SH-SY5Y (cell line): ENCODE measurements at regions not wholly inside any gene's neighbourhood (a gene's known extent, or its start where the extent isn't known, plus 50 kb on each side); places are given as distances from the start of the nearest gene placed in this dataset.

Source experiments
- GATA2 ChIP-seq: IDR thresholded peaks from 2 replicates; pipeline ENCODE4 v1.6.1; 2011; ENCODE audit warnings: mild to moderate bottlenecking, low read depth, low read length
- GATA3 ChIP-seq: IDR thresholded peaks from 2 replicates; pipeline ENCODE4 v1.6.1; 2011; ENCODE audit warnings: low read depth, mild to moderate bottlenecking, low read length, moderate library complexity

GRCh38 chrX:114272096-114272686 is 311.7 kb upstream of the HTR2C start:
- TF ChIP-seq GATA2 = no peak
- no peak for TF ChIP-seq GATA3

DNA sequence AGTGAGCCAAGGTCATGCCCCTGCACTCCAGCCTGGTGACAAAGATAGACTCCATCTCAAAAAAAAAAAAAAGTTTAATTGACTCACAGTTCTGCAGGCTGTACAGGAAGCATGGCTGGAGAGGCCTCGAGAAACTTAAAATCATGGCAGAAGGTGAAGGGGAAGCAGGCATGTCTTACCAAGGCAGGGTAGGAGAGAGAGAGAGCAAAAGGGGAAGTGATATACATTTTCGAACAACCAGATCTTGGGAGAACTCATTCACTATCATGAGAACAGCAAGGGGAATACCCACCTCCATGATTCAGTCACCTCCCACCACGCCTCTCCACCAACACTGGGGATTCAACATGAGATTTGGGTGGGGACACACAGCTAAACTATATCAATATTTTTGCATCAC is 315.2 kb upstream of the HTR2C start:
- TF ChIP-seq GATA3 = no peak
- no peak for TF ChIP-seq GATA2

DNA sequence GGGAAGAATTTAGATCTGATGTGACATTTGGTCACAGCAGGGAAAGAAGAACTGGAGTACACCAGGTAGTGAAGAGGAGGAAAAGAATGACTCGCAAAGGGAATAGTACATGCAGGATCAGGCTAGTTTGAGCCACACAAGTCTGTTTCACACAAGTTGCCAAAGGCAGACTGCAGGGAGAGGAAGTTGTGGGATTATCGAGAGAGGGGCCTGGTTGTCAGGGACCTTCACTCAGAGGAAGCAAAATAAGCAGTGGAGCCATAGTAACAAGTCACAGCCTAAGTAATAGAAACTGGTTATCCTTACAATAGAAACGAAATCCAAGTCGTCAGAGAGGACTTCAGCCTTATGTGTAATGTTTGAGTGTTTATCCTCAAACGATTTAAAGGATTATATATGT is 316.7 kb upstream of the HTR2C start:
- TF ChIP-seq GATA3 (no peak), GATA2 (no peak)

DNA sequence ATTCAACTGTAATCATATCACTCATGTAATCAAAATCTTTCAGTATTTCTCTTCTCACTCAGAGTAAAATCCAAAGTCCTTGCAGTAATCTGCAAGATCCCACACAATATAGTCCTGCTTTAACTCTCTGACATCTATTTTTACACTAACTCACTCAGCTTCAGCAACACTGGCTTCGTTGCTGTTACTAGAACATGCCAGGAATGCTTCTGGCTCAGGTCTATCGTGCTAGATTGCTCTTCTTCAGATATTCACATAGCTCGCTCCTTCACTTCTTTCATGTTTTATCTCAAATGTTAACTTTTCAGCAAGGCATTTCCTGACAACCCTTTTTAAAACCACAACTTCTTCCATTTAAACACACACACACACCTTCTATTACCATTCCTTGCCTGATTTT is 331.7 kb upstream of the HTR2C start:
- no peak for TF ChIP-seq GATA3
- TF ChIP-seq GATA2 = no peak

GRCh38 chrX:114251575-114251974 is 332.3 kb upstream of the HTR2C start:
- TF ChIP-seq GATA2 (no peak), GATA3 (no peak)

GRCh38 chrX:114221445-114221844 is 362.4 kb upstream of the HTR2C start:
- TF ChIP-seq GATA3 (no peak), GATA2 (no peak)

GRCh38 chrX:114210879-114211278 is 373.0 kb upstream of the HTR2C start:
- TF ChIP-seq GATA3 = no peak
- TF ChIP-seq GATA2 = no peak

DNA sequence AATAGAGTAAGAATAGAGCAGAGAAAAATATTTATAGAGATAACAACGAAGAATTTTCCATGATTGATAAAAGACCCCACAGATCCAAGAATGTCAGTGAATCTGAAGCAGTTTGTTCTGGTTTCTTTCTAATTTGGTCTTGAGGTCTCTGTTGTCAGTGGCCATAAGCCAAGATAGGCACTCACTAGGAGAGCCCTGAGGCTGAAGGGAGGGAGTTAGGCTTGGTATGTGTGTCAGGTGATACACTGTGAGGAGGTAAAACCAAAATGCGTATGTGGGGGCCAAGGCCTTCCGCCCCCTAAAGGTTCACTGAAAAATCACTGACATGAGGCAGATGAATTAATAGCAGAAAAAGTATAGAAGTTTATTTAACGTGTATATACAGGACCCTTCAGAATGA is 382.3 kb upstream of the HTR2C start:
- no peak for TF ChIP-seq GATA2
- TF ChIP-seq GATA3 = no peak

DNA sequence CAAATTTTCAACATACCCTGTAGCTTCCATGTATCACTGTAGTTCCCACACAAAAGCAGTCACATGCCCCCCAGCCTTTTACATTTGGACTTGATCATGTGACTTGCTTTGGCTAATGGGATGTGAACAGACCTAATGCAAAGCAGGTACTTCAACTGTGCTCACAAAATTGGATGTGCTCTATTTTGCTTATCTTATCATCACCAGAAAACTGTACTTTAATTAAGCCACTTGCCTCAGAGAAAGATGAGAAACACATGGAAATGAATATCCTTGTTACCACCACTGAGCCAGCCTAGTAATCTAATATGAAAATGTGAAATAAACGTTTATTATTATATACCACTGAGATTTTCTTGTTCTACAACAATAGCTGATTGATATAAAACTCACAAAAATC is 402.7 kb upstream of the HTR2C start:
- TF ChIP-seq GATA3 (peak; percentile 83), GATA2 (peak; percentile 59; the same call in 1 of the 2 replicates)

- TF ChIP-seq GATA2 (no peak), GATA3 (no peak)
Observed at GRCh38 chrX:114178126-114178525, 405.8 kb upstream of the HTR2C start.

DNA sequence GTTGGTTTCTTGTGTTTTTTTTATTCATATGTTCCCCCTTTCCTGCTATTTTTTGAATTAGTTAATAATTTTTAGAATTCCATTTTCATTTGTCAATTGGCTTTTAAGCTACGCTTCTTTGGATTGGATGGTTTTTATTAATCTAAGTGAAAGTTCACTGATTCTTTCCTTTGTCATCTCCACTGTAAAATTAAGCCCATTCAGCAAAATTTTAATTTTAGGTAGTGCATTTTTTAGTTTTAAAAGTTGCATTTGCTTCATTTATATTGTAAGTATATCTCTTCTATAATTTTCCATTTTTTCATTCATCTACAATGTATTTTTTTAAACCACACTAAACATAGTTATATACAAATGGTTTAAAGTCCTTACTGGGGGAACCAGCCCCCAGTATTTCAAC is 417.3 kb upstream of the HTR2C start:
- no peak for TF ChIP-seq GATA2
- TF ChIP-seq GATA3 = no peak

DNA sequence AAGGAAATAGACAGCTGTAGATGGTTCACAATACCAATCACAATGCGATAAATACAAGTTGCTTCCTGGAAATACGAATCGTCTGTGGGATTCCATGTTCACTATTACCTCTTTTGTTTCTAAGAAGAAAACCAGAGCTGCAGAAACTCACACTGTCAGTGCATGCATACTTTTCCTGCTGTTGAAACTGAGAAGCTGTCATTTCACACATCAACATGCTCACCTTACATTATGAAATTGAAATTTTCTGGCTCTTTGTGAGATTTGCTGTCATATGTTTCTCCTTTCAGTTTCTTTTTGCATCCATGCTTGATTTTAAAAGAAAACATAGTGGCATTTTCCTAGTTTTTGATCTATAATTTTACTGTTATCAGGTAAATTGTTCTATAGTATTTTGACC is 418.3 kb upstream of the HTR2C start:
- TF ChIP-seq GATA3 (no peak), GATA2 (no peak)

DNA sequence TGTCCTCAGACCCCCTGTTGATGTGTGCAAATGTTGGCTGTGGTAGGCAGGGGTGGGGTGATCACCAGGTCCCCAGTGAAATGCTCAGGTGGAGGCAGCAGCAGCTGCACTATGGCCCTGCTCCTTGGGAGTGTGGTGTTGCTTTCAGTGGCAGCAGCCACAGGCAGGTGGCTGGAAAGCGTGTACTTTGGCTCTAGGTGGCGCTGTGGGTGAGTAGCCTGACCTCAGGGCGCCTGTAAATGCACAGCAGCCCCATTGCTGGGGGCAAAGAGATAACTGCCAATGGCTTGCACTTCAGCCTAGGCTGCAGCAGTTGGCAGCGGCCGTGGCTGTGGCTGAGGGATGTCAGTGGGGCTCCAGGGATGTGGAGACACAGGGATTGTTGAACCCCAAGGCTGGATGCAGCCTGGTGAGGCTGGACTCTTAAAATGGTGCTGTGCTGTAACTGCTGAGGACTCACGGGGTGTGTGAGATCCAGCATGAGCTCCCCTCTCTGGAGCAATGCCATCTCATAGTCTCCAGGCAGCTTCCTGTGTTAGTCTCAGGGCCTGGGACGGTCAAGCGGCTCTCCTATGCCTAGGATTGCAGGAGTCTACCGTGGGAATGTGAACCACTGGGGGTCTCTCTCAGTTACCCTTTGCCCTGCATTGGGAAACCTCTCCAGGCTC is 421.7 kb upstream of the HTR2C start:
- TF ChIP-seq GATA3 (no peak), GATA2 (no peak)

DNA sequence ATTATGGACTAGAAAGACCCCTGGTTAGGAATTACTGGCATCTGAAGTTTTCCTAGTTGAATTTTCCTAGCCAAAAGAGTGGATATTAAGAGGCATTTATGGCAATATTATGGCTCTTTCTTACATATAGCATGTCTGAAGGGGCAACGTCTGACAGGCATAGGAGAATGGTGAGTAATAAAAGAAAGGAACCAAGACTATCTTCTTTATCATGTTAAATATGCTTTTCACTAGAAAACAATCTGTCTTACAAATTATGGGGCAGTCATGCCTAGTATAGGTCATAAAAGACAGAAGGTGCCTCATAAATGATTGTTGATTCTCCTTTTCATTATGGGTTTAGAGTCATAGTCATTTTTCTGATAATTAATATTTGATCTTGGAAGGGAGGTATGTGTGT is 431.1 kb upstream of the HTR2C start:
- TF ChIP-seq GATA2 (no peak), GATA3 (no peak)

DNA sequence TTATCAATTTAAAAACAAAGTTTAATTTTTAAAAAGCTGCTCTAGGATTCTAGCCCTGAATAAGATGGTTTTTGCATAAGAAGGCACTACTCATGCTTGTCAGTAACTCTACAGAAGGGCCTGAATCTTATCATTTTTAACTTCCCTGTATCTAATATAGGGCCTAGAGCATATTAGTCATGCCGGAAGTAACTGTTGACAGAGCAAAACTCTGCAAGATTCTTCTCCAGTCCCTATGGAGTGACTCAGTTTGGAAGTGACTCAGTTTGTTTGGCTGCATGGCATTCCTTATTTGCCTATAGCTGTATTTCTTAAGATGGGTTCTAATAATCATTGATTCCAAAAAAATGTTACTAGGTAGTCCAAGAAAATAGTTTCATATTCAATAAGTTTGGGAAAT is 431.8 kb upstream of the HTR2C start:
- TF ChIP-seq GATA3 = no peak
- no peak for TF ChIP-seq GATA2
